Body of pancreas (tissue), 4 donors: ENCODE measurements at regions not wholly inside any gene's neighbourhood (a gene's known extent, or its start where the extent isn't known, plus 50 kb on each side); places are given as distances from the start of the nearest gene placed in this dataset.
"Not testable (repeated sequence)": the region's sequence is repeated elsewhere in the genome, so short reads cannot be mapped to it uniquely, and the experiment has no call there.

Experiments
- POLR2A ChIP-seq, 3 donors: fragments of 450-650 bp; IDR thresholded peaks; one replicate each; pipeline ENCODE4 v1.6.1; 2016; ENCODE audit warnings: antibody characterized with exemption in 3 of 3, mild to moderate bottlenecking in 2 of 3
- TF ChIP-seq, protein P1 (sequence below), 7 experiments: fragments of 450-650 bp in 4 of 7; fragments of 200-600 bp in 3 of 7; sonication (generic) in 3 of 7; IDR thresholded peaks; one replicate each; pipeline ENCODE4 v1.5.1; 2016 to 2019; ENCODE audit warnings: antibody characterized with exemption in 7 of 7

DNA sequence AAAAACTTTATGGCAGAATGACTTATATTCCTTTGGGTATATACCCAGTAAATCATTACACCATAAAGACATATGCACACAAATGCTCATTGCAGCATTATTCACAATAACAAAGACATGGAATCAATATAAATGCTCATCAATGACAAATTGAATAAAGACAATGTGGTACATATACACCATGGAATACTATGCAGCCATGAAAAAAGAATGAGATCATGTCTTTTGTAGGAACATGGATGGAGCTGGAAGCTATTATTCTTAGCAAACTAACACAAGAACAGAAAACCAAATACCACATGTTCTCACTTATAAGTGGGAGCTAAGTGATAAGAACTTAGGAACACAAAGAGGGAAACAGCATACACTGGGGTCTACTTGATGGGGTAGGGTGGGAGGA, 321.7 kb downstream of the ZNF674 start:
- TF ChIP-seq, protein P1, sequence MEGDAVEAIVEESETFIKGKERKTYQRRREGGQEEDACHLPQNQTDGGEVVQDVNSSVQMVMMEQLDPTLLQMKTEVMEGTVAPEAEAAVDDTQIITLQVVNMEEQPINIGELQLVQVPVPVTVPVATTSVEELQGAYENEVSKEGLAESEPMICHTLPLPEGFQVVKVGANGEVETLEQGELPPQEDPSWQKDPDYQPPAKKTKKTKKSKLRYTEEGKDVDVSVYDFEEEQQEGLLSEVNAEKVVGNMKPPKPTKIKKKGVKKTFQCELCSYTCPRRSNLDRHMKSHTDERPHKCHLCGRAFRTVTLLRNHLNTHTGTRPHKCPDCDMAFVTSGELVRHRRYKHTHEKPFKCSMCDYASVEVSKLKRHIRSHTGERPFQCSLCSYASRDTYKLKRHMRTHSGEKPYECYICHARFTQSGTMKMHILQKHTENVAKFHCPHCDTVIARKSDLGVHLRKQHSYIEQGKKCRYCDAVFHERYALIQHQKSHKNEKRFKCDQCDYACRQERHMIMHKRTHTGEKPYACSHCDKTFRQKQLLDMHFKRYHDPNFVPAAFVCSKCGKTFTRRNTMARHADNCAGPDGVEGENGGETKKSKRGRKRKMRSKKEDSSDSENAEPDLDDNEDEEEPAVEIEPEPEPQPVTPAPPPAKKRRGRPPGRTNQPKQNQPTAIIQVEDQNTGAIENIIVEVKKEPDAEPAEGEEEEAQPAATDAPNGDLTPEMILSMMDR (IDR thresholded peaks at IDR 0.05), result not testable (repeated sequence)
- not testable (repeated sequence) for TF ChIP-seq POLR2A (IDR thresholded peaks at IDR 0.05)
